ENCODE measurements at regions not wholly inside any gene's neighbourhood (a gene's known extent, or its start where the extent isn't known, plus 50 kb on each side); places are given as distances from the start of the nearest gene placed in this dataset.

GRCh38 chr9:88724331-88724730, 189.4 kb downstream of the NXNL2 start:
- TF ChIP-seq POLR2AphosphoS5 (IDR thresholded peaks at IDR 0.05; ENCODE audit: low read depth, low read length) (no peak), TAF1 (IDR thresholded peaks at IDR 0.05; ENCODE audit: borderline replicate concordance, low read depth, low read length) (no peak), POLR2A (IDR thresholded peaks at IDR 0.05; ENCODE audit: low read depth, low read length) (no peak)
- FAIRE-seq, result no peak
- no peak for DNase-seq (ENCODE audit: insufficient read length)

GRCh38 chr9:88725300-88726019, 190.5 kb downstream of the NXNL2 start:
- no peak for DNase-seq (ENCODE audit: insufficient read length)
- TF ChIP-seq POLR2AphosphoS5 (IDR thresholded peaks at IDR 0.05; ENCODE audit: low read depth, low read length), result no peak
- no peak for TF ChIP-seq TAF1 (IDR thresholded peaks at IDR 0.05; ENCODE audit: borderline replicate concordance, low read depth, low read length)
- TF ChIP-seq POLR2A (IDR thresholded peaks at IDR 0.05; ENCODE audit: low read depth, low read length), result no peak
- no peak for FAIRE-seq

- FAIRE-seq (no peak), DNase-seq (ENCODE audit: insufficient read length) (no peak)
- TF ChIP-seq TAF1 (IDR thresholded peaks at IDR 0.05; ENCODE audit: borderline replicate concordance, low read depth, low read length) (no peak), POLR2A (IDR thresholded peaks at IDR 0.05; ENCODE audit: low read depth, low read length) (no peak), POLR2AphosphoS5 (IDR thresholded peaks at IDR 0.05; ENCODE audit: low read depth, low read length) (no peak)
Measured at GRCh38 chr9:88726803-88727202, 191.8 kb downstream of the NXNL2 start.

GRCh38 chr9:88730780-88731179, 195.8 kb downstream of the NXNL2 start:
- TF ChIP-seq TAF1 (IDR thresholded peaks at IDR 0.05; ENCODE audit: borderline replicate concordance, low read depth, low read length) (no peak), POLR2A (IDR thresholded peaks at IDR 0.05; ENCODE audit: low read depth, low read length) (no peak), POLR2AphosphoS5 (IDR thresholded peaks at IDR 0.05; ENCODE audit: low read depth, low read length) (no peak)
- no peak for DNase-seq (ENCODE audit: insufficient read length)
- FAIRE-seq, result no peak

- no peak for TF ChIP-seq POLR2A (IDR thresholded peaks at IDR 0.05; ENCODE audit: low read depth, low read length)
- DNase-seq (ENCODE audit: insufficient read length) (no peak), FAIRE-seq (no peak)
Measured at GRCh38 chr9:88732128-88732527, 197.2 kb downstream of the NXNL2 start.

GRCh38 chr9:88733651-88734421, 198.9 kb downstream of the NXNL2 start:
- FAIRE-seq, result no peak
- TF ChIP-seq TAF1 (IDR thresholded peaks at IDR 0.05; ENCODE audit: borderline replicate concordance, low read depth, low read length) (no peak), POLR2AphosphoS5 (IDR thresholded peaks at IDR 0.05; ENCODE audit: low read depth, low read length) (no peak), POLR2A (IDR thresholded peaks at IDR 0.05; ENCODE audit: low read depth, low read length) (no peak)
- DNase-seq (ENCODE audit: insufficient read length), result no peak

- FAIRE-seq (no peak), DNase-seq (ENCODE audit: insufficient read length) (no peak)
- TF ChIP-seq TAF1 (IDR thresholded peaks at IDR 0.05; ENCODE audit: borderline replicate concordance, low read depth, low read length) (no peak), POLR2A (IDR thresholded peaks at IDR 0.05; ENCODE audit: low read depth, low read length) (no peak), POLR2AphosphoS5 (IDR thresholded peaks at IDR 0.05; ENCODE audit: low read depth, low read length) (no peak)
Measured at GRCh38 chr9:88734527-88734926, 199.5 kb downstream of the NXNL2 start.

- TF ChIP-seq POLR2AphosphoS5 (IDR thresholded peaks at IDR 0.05; ENCODE audit: low read depth, low read length) (no peak), TAF1 (IDR thresholded peaks at IDR 0.05; ENCODE audit: borderline replicate concordance, low read depth, low read length) (no peak), POLR2A (IDR thresholded peaks at IDR 0.05; ENCODE audit: low read depth, low read length) (no peak)
- FAIRE-seq (no peak), DNase-seq (ENCODE audit: insufficient read length) (no peak)
Measured at GRCh38 chr9:88736136-88736637, 201.2 kb downstream of the NXNL2 start.

GRCh38 chr9:88737031-88737430, 202.1 kb downstream of the NXNL2 start:
- DNase-seq (ENCODE audit: insufficient read length), result no peak
- no peak for FAIRE-seq

GRCh38 chr9:88737876-88738275, 202.9 kb downstream of the NXNL2 start:
- FAIRE-seq, result no peak
- no peak for TF ChIP-seq POLR2A (IDR thresholded peaks at IDR 0.05; ENCODE audit: low read depth, low read length)
- TF ChIP-seq POLR2AphosphoS5 (IDR thresholded peaks at IDR 0.05; ENCODE audit: low read depth, low read length), result no peak
- TF ChIP-seq TAF1 (IDR thresholded peaks at IDR 0.05; ENCODE audit: borderline replicate concordance, low read depth, low read length), result no peak
- no peak for DNase-seq (ENCODE audit: insufficient read length)

More at GRCh38 chr9:88737031-88737430, 202.1 kb downstream of the NXNL2 start:
- TF ChIP-seq POLR2AphosphoS5 (IDR thresholded peaks at IDR 0.05; ENCODE audit: low read depth, low read length) (no peak), POLR2A (IDR thresholded peaks at IDR 0.05; ENCODE audit: low read depth, low read length) (no peak), TAF1 (IDR thresholded peaks at IDR 0.05; ENCODE audit: borderline replicate concordance, low read depth, low read length) (no peak)

- DNase-seq (ENCODE audit: insufficient read length) (no peak), FAIRE-seq (no peak)
- TF ChIP-seq TAF1 (IDR thresholded peaks at IDR 0.05; ENCODE audit: borderline replicate concordance, low read depth, low read length), result no peak
Measured at GRCh38 chr9:88738709-88739108, 203.7 kb downstream of the NXNL2 start.

GRCh38 chr9:88739373-88739772, 204.4 kb downstream of the NXNL2 start:
- no peak for DNase-seq (ENCODE audit: insufficient read length)
- FAIRE-seq, result no peak

More at GRCh38 chr9:88739373-88739772, 204.4 kb downstream of the NXNL2 start:
- TF ChIP-seq TAF1 (IDR thresholded peaks at IDR 0.05; ENCODE audit: borderline replicate concordance, low read depth, low read length) (no peak), POLR2AphosphoS5 (IDR thresholded peaks at IDR 0.05; ENCODE audit: low read depth, low read length) (no peak), POLR2A (IDR thresholded peaks at IDR 0.05; ENCODE audit: low read depth, low read length) (no peak)
